Activated CD4-positive, alpha-beta memory T cell treated with anti-CD3 and anti-CD28 coated beads for 36 hours (primary cell): ENCODE measurements at regions not wholly inside any gene's neighbourhood (a gene's known extent, or its start where the extent isn't known, plus 50 kb on each side); places are given as distances from the start of the nearest gene placed in this dataset.

Experiments used
- CTCF ChIA-PET: fragments of 350-600 bp; sonication (Branson Sonifier 250); formaldehyde crosslinking; loops from one replicate; lab custom pipeline; 2021; ENCODE audit warnings: antibody characterized with exemption, inconsistent platforms; lab: Charles Lee
- POLR2A ChIA-PET: fragments of 350-600 bp; sonication (Branson Sonifier 250); formaldehyde crosslinking; loops from one replicate; lab custom pipeline; 2021; ENCODE audit warnings: antibody characterized with exemption; lab: Charles Lee
- DNase-seq: peaks from one replicate; pipeline ENCODE4 v3.0.0-alpha.2; 2020
- H3K27ac Mint-ChIP-seq: one replicate; pipeline ENCODE4 v1.8.0; 2021; ENCODE audit warnings: mixed read lengths
- H3K27me3 Mint-ChIP-seq: one replicate; pipeline ENCODE4 v1.8.0; 2021; ENCODE audit warnings: mixed read lengths
- H3K36me3 Mint-ChIP-seq: one replicate; pipeline ENCODE4 v1.8.0; 2021; ENCODE audit warnings: mixed read lengths
- H3K4me1 Mint-ChIP-seq: one replicate; pipeline ENCODE4 v1.8.0; 2021; ENCODE audit warnings: low read depth, mixed read lengths
- H3K4me3 Mint-ChIP-seq: one replicate; pipeline ENCODE4 v1.8.0; 2021; ENCODE audit warnings: mild to moderate bottlenecking, mixed read lengths
- H3K9me3 Mint-ChIP-seq: one replicate; pipeline ENCODE4 v1.8.0; 2021; ENCODE audit warnings: mixed read lengths
- intact Hi-C: fragments of 100-400 bp; cut with micrococcal nuclease; formaldehyde crosslinking; loops from one replicate; pipeline ENCODE4 v1.15.1; 2023

DNA sequence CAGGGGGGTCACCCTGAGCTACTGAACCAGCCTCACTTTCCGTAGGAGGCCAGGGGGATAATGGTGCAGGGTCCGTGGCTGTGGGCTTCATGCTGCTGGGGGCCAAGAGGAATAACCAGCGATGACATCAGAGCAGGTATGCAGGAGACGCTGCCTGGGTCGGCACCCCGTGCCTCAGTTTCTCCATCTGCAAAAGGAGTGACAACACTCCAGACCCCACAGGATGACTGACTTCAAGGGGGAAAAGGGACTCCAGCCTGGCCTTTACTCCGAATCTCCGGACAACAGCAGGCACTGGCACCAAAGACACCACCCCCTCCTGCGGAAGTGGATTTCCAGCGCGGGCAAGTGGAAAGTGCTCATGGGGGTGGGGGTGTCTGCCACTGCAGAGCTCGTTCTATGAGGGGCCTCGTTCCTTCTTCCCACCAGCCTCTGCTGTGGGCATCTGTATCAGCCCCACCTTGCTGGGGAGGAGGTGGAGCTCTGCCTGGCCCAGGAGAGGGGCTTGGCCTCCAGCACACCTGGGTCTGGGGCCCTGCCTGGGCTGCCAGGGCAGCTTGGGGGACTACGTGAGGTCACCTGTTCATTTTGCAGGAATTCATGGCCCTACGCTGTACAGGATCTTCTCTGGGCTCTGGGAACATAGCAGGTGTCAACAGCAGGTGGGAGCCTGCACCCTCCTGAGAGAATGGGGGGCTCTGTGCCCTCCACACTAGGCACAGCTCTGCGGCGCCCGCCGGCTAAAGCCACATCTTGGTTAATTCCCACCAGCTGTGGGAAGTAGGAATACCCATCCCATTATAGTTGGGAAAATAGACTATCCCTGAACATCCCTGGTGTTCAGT lies 216.6 kb upstream of the C14orf180 start:
- no peak for DNase-seq
- no peaks in the 10 kb centered on the region for H3K4me1 Mint-ChIP-seq
- POLR2A ChIA-PET = no interaction called here
- CTCF ChIA-PET = no interaction called here
- no peak overlapping the region for H3K27ac Mint-ChIP-seq
- intact Hi-C loops = no loop called here
- no peaks in the 10 kb centered on the region for H3K36me3 Mint-ChIP-seq
- no peaks in the 10 kb centered on the region for H3K27me3 Mint-ChIP-seq
- H3K9me3 Mint-ChIP-seq = no peaks in the 10 kb centered on the region
- no peak overlapping the region for H3K4me3 Mint-ChIP-seq

DNA sequence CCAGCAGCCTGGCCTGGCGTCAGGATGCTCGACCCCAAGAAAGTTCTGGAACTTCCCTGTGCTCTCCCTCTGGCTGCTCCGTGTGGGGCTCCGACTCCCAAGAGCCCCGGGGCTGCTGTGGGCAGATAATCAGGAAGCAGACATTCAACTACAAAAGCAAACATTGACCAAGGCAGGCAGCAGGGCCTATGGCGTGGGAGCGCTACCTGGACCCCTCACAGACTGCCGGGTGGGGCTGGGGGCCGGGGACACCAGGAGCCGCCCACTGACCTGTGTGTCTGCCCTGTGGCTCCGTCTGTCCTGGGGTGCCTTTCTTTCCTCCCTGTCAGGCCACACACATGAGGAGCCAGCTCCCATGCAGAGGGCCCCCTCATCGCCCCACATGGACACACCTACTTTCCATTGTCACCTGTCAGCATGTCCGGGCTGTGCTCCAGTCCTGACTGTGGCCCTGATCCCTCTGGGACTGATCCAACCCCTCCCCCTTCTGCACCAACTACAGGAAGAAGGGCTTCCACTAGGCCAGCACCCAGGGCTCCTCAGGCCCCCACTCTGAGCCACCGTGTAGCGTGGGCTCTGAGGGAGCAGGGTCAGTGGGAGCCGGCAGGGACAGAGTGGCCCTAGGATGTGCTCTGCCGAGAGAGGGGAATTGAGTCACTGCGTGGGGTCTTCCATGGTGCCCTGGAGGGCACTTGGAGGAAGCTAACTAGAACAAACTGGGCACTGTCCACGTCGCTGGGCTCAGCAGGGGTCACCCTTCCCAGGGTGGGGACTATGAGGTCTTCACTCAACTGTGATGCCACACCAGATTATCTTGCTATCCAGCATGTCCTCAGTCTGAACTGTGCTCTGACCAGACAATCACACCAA lies 215.4 kb upstream of the C14orf180 start:
- H3K4me3 Mint-ChIP-seq = no peak overlapping the region
- CTCF ChIA-PET = no interaction called here
- H3K4me1 Mint-ChIP-seq = no peaks in the 10 kb centered on the region
- H3K36me3 Mint-ChIP-seq = no peaks in the 10 kb centered on the region
- no peak overlapping the region for H3K27ac Mint-ChIP-seq
- no peaks in the 10 kb centered on the region for H3K9me3 Mint-ChIP-seq
- intact Hi-C loops = no loop called here
- DNase-seq = no peak
- no peaks in the 10 kb centered on the region for H3K27me3 Mint-ChIP-seq
- POLR2A ChIA-PET = no interaction called here

DNA sequence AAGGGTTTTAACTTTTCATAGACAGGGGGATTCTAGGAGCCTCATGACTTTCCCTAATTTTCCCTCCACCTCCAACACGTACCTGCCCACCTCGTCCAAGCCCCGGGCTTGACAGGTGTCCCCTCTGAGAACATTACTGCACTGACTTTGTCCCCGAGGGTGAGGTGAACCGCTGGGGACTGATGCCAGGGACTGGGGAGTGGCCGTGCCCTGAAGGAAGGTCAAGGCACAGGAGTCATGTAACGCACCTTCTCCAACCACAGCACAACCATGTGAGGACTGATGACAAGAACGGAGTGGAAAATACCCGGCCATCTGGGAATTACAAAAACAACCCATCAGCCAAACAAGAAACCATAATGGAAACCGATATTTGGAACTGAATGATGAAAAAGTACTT lies 214.7 kb upstream of the C14orf180 start:
- Mint-ChIP-seq H3K9me3 (no peaks in the 10 kb centered on the region), H3K4me1 (no peaks in the 10 kb centered on the region), H3K27me3 (no peaks in the 10 kb centered on the region), H3K36me3 (no peaks in the 10 kb centered on the region), H3K27ac (no peak overlapping the region), H3K4me3 (no peak overlapping the region)
- CTCF ChIA-PET = no interaction called here
- DNase-seq = no peak
- intact Hi-C loops = no loop called here
- POLR2A ChIA-PET = no interaction called here

DNA sequence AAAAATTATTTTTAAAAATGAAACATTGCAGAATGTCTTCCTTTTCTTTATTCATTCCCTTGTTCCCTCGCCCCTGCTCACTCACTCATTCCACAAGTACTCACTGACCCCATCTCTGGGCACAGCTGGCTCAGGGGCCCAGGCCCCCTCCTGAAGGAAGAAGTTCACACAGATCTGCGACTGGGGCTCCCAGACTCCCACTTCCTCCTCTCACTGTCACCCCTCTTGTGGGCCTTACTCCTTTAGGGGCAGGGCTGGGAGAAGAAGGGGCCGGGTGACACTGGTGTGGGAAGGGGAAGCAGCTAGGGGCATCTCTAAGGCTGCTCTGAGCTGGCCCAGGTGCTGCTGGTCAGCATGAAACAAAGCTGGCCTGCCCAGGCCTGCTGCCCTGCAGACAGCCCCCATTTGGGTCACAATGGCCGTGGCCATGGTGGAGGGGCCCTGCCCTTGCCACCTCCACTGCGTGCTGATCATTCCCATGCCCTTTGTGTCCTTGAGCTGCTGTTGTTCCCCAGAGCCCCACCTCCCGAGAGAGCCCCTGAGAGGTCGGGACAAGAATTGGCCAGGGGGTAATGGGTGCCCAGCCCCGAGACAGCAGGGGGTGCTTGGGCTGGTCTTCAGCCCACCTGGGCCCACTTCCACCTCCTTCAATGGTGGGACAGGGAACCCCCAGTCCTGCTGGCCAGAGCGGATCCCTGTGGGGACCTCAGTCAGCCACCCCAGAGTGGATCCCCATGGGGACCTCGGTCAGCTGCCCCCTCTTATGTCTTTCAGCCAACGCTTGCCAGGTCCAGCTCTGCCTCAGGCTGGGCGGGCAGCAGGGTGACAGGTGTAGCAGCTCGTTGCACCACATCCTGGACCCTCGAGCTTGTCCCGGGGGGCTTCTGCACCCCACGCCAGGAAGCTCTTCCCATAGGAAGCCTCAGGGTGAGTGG lies 212.4 kb upstream of the C14orf180 start:
- Mint-ChIP-seq H3K4me1 (no peaks in the 10 kb centered on the region), H3K4me3 (no peak overlapping the region), H3K27me3 (no peaks in the 10 kb centered on the region), H3K27ac (no peak overlapping the region), H3K9me3 (no peaks in the 10 kb centered on the region), H3K36me3 (no peaks in the 10 kb centered on the region)
- ChIA-PET POLR2A (no interaction called here), CTCF (interaction anchor here (0.7 kb wide), 1 partner anchor 1694 kb away, joined by 4 read pairs; no protein-coding TSS in a partner anchor)
- intact Hi-C loops = no loop called here
- DNase-seq = no peak

DNA sequence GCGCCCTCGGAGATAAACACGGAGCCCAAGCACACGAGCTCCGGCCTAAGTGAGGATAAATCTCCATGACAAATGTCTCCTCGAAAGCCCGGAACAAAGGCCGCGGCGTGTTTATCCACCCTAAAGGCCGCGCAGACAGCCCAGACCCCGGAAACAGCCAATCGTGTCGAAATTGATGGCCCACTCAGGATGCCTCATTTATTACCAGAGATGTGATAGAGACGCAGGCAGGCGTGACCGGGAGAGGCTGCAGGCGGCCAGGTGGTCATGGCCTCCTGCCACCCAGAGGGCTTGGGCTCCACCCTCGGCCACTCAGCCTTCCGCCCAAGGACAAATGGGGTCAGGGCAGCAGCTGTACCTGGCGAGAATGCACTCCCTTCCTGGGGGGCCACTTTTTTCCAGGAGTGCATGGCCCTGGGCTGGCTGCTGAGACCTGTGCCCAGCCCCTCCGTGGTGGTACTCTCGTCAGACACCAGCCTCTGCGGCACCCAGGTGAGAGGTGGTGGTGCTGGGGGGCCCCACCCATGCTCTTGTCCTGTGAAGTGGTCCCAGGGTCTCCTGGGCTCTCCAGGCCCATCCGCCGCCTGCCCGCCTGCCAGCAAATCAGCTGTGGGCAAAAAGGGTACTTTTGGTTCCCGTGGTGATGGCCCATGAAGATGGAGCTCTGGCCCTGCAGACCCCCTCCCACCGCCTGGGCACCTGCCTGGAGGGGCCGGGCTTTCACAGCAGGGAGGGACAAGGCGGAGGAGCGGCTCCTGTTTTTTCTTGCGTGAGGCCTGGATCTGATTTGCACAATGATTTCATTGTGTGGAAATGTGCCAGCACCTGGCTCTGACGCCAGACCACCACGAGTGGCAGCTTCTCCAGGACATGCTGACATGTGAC lies 211.5 kb upstream of the C14orf180 start:
- POLR2A ChIA-PET = no interaction called here
- Mint-ChIP-seq H3K4me1 (no peaks in the 10 kb centered on the region), H3K36me3 (no peaks in the 10 kb centered on the region), H3K27me3 (no peaks in the 10 kb centered on the region), H3K27ac (no peak overlapping the region), H3K4me3 (no peak overlapping the region), H3K9me3 (no peaks in the 10 kb centered on the region)
- CTCF ChIA-PET = no interaction called here
- intact Hi-C loops = no loop called here
- no peak for DNase-seq

DNA sequence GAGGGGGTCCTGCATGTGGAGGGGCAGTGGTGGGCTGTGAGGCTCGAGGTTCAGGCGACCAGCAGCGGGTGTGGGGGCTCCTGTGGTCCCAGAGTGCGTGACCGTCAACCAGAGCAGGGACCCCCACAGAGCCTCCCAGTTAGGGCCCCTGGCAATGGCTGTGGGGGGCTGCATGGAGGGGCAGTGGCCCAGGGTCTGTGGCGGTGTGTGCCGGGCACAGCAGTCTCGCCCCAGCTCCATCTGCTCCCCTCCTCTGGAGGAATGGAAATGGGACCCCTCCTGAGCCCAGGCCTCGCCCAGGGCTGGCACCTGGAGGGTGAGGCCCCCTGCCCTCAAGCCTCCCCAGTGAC lies 210.8 kb upstream of the C14orf180 start:
- Mint-ChIP-seq H3K4me3 (no peak overlapping the region), H3K36me3 (no peaks in the 10 kb centered on the region), H3K27ac (no peak overlapping the region), H3K27me3 (no peaks in the 10 kb centered on the region), H3K4me1 (no peaks in the 10 kb centered on the region), H3K9me3 (no peaks in the 10 kb centered on the region)
- DNase-seq = no peak
- CTCF ChIA-PET = no interaction called here
- intact Hi-C loops = no loop called here
- POLR2A ChIA-PET = no interaction called here

DNA sequence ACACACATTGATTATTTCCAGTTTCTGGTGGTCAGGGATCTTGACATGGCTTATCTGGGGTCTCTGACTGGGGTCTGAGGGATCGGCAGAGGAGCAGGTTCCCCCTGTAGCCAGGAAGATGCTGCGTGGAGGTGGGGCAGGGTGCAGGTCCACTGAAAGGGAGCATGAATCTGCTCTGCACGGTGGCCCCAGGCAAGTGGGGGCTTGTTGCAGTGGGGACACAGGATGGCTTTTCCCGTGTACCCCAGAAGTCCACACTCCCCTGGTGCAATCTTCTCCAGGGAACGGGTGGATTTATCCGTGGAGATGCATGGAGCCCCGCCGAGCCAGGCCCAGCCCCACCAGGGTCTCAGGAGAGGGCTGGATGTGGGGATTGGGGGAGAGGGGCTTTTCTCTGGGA lies 210.4 kb upstream of the C14orf180 start:
- CTCF ChIA-PET = no interaction called here
- Mint-ChIP-seq H3K27me3 (no peaks in the 10 kb centered on the region), H3K27ac (no peak overlapping the region), H3K4me1 (no peaks in the 10 kb centered on the region), H3K36me3 (no peaks in the 10 kb centered on the region), H3K9me3 (no peaks in the 10 kb centered on the region), H3K4me3 (no peak overlapping the region)
- intact Hi-C loops = no loop called here
- DNase-seq = no peak
- POLR2A ChIA-PET = no interaction called here

DNA sequence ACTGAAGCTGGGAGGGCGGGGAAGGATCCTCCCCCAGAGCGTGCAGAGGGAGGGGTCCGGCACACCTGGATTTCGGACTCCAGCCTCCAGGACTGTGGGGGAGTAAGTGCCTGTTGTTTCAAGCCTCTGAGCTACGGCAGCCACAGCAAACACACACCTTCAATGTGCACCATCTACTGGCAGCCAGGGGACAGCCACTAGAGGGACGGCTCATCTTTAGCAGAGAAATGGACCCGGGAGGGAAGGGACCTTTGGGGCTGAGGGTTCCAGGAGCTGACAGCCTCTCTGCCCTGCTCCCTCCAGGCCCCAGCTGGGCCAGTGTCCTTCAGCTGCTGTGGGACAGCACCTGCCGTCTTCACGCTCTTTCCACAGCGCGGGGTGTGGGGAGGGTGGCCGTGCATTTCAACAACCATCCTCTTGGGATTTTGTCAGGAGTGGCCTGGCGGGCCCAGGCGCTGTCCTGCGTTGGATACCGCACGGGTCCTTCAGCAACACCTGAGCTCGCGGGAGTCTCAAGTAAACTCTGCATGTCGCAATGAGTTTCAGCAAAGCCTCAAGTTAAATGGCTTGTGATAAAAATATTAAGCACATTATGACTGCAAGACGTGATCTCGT lies 209.2 kb upstream of the C14orf180 start:
- intact Hi-C loops = no loop called here
- H3K27ac Mint-ChIP-seq = no peak overlapping the region
- no peaks in the 10 kb centered on the region for H3K27me3 Mint-ChIP-seq
- no peaks in the 10 kb centered on the region for H3K9me3 Mint-ChIP-seq
- DNase-seq = no peak
- no peak overlapping the region for H3K4me3 Mint-ChIP-seq
- no peaks in the 10 kb centered on the region for H3K4me1 Mint-ChIP-seq
- CTCF ChIA-PET = no interaction called here
- POLR2A ChIA-PET = no interaction called here
- H3K36me3 Mint-ChIP-seq = no peaks in the 10 kb centered on the region

DNA sequence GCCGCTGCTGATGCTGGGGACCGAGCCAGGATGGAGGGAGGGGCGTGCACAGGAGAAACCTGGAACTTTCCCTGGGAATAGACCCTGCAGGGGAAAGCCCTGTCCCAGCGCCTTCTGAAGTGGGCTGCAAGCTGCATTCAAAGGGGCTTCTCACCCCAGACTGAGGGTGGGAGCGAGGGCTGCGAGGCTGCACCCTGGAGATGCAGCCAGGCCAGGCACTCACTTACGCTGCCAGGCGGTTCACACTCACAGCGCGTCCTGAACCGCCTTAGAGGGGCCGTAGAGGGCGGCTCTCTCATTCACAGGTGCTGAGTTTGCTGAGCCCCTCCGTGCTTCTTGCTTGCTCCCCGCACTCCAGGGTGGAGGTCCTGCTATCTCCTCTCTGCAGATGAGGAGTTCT lies 208.5 kb upstream of the C14orf180 start:
- Mint-ChIP-seq H3K4me1 (no peaks in the 10 kb centered on the region), H3K9me3 (no peaks in the 10 kb centered on the region), H3K27ac (no peak overlapping the region), H3K4me3 (no peak overlapping the region), H3K27me3 (no peaks in the 10 kb centered on the region), H3K36me3 (no peaks in the 10 kb centered on the region)
- ChIA-PET POLR2A (no interaction called here), CTCF (interaction anchor here (0.6 kb wide), 1 partner anchor 244 kb away, joined by 5 read pairs; no protein-coding TSS in a partner anchor)
- intact Hi-C loops = no loop called here
- DNase-seq = no peak

DNA sequence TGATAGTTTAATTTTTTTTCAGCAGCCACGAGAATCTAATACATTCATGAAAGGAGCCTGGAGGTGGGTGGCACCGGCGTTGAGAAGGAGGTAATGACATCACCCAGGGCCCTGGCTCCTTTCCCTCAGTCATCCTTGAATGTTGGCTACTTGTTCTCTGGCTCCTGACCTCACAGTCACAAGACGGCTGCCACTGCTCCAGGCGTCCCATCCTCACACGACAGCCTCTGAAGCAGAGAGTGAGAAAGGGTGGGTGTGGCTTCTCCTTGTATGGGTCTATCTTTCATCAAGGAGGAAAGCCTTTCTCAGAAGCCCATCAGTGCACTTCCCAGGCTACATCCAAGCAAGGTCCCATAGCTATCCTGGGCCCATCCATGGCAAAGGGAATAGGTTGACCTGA lies 207.6 kb upstream of the C14orf180 start:
- intact Hi-C loops = no loop called here
- Mint-ChIP-seq H3K4me1 (no peaks in the 10 kb centered on the region), H3K4me3 (no peak overlapping the region), H3K36me3 (no peaks in the 10 kb centered on the region), H3K27ac (no peak overlapping the region), H3K27me3 (no peaks in the 10 kb centered on the region), H3K9me3 (no peaks in the 10 kb centered on the region)
- CTCF ChIA-PET = interaction anchor here (0.6 kb wide), 1 partner anchor 245 kb away, joined by 5 read pairs; no protein-coding TSS in a partner anchor
- POLR2A ChIA-PET = no interaction called here
- DNase-seq = no peak
